B cell (primary cell): ENCODE measurements at regions not wholly inside any gene's neighbourhood (a gene's known extent, or its start where the extent isn't known, plus 50 kb on each side); places are given as distances from the start of the nearest gene placed in this dataset.

Experiments used
- ATAC-seq: fragments of 200-7000 bp; cut with Tn5 transposase; one replicate; pipeline ENCODE4 v1.10.0; 2021; ENCODE audit warnings: low read depth, mild to moderate bottlenecking, moderate number of reproducible peaks, moderate library complexity
- CTCF ChIA-PET: fragments of 350-600 bp; sonication (Branson Sonifier 250); formaldehyde crosslinking; loops from one replicate; lab custom pipeline; 2021; ENCODE audit warnings: antibody characterized with exemption, inconsistent platforms; lab: Charles Lee
- POLR2A ChIA-PET: fragments of 350-600 bp; sonication (Branson Sonifier 250); formaldehyde crosslinking; loops from one replicate; lab custom pipeline; 2021; ENCODE audit warnings: antibody characterized with exemption; lab: Charles Lee
- DNase-seq: peaks from one replicate; pipeline ENCODE4 v3.0.0; 2013
- H2AFZ ChIP-seq: 2 replicates; pipeline ENCODE4 v1.6.1; 2012; ENCODE audit warnings: mild to moderate bottlenecking, low read depth, low read length; ENCODE audit not compliant: insufficient read depth, poor library complexity, severe bottlenecking
- H3K27ac ChIP-seq, 2 donors: 1 replicate in 1 of 2; 2 replicates in 1 of 2; pipeline ENCODE4 v1.5.1; 2012 to 2013; ENCODE audit warnings: low read length in 2 of 2, mild to moderate bottlenecking in 2 of 2, moderate library complexity in 1 of 2
- H3K27me3 ChIP-seq, 4 experiments: fragments of 200-600 bp in 1 of 4; sonication (generic) in 1 of 4; replicated peaks in 1 of 4; 1 replicate in 2 of 4; 2 replicates in 2 of 4; pipeline versions ENCODE4 v1.6.1 to v1.7.0; 2013 to 2016; ENCODE audit warnings: low read length in 3 of 4, mild to moderate bottlenecking in 2 of 4, mixed read lengths in 1 of 4, moderate library complexity in 1 of 4; ENCODE audit not compliant: insufficient read depth in 4 of 4, control insufficient read depth in 3 of 4; ENCODE audit errors: control extremely low read depth in 1 of 4
- H3K36me3 ChIP-seq, 2 experiments: replicated peaks in 1 of 2; 1 replicate in 1 of 2; 2 replicates in 1 of 2; pipeline versions ENCODE4 v1.6.1 to v1.7.1; 2013; ENCODE audit warnings: low read length in 1 of 2; ENCODE audit not compliant: insufficient read depth in 2 of 2, control insufficient read depth in 1 of 2; ENCODE audit errors: control extremely low read depth in 1 of 2, extremely low read depth in 1 of 2
- H3K4me1 ChIP-seq, 2 donors: fragments of 200-600 bp in 1 of 2; sonication (generic) in 1 of 2; 1 replicate in 1 of 2; 2 replicates in 1 of 2; pipeline versions ENCODE4 v1.5.1 to v1.6.1; 2013 to 2017; ENCODE audit warnings: low read length in 2 of 2; ENCODE audit not compliant: control insufficient read depth in 2 of 2, insufficient read depth in 2 of 2
- H3K4me2 ChIP-seq: replicated peaks from 2 replicates; pipeline ENCODE3; 2012; ENCODE audit warnings: mild to moderate bottlenecking, low read depth, low read length; ENCODE audit not compliant: poor library complexity, severe bottlenecking
- H3K4me3 ChIP-seq, 5 experiments: fragments of 200-600 bp in 1 of 5; sonication (generic) in 1 of 5; 1 replicate in 3 of 5; 2 replicates in 2 of 5; pipeline versions ENCODE4 v1.5.1 to v1.7.0; 2011 to 2016; ENCODE audit warnings: low read length in 4 of 5, mild to moderate bottlenecking in 4 of 5, low read depth in 2 of 5, control low read depth in 1 of 5, moderate library complexity in 1 of 5; ENCODE audit not compliant: insufficient read depth in 1 of 5; ENCODE audit errors: control extremely low read depth in 1 of 5, extremely low read depth in 1 of 5
- H3K79me2 ChIP-seq: fragments of 200-600 bp; sonication (generic); one replicate; pipeline ENCODE4 v1.6.0; 2016; ENCODE audit warnings: low read length; ENCODE audit not compliant: control insufficient read depth, insufficient read depth
- H3K9ac ChIP-seq: fragments of 200-600 bp; sonication (generic); 2 replicates; pipeline ENCODE4 v1.6.1; 2017; ENCODE audit warnings: mild to moderate bottlenecking, low read length, moderate library complexity
- H3K9me3 ChIP-seq, 3 donors: one replicate each; pipeline versions ENCODE4 v1.6.1 to v1.7.1; 2013; ENCODE audit warnings: low read length in 2 of 3; ENCODE audit not compliant: control insufficient read depth in 2 of 3, insufficient read depth in 1 of 3; ENCODE audit errors: control extremely low read depth in 1 of 3
- H4K20me1 ChIP-seq: 2 replicates; pipeline ENCODE4 v1.6.0; 2012; ENCODE audit warnings: mild to moderate bottlenecking, low read length; ENCODE audit not compliant: insufficient read depth, control insufficient read depth, poor library complexity, severe bottlenecking
- H3K27ac Mint-ChIP-seq: one replicate; pipeline ENCODE4 v1.8.0; 2021; ENCODE audit warnings: mixed read lengths
- H3K27me3 Mint-ChIP-seq: one replicate; pipeline ENCODE4 v1.8.0; 2021; ENCODE audit warnings: mixed read lengths
- H3K4me1 Mint-ChIP-seq: one replicate; pipeline ENCODE4 v1.8.0; 2021; ENCODE audit warnings: mixed read lengths
- H3K4me3 Mint-ChIP-seq: one replicate; pipeline ENCODE4 v1.8.0; 2021; ENCODE audit warnings: mixed read lengths
- H3K9me3 Mint-ChIP-seq: one replicate; pipeline ENCODE4 v1.8.0; 2022; ENCODE audit warnings: mixed read lengths; ENCODE audit not compliant: insufficient read depth
- EZH2 ChIP-seq: IDR thresholded peaks from 2 replicates; pipeline ENCODE4 v1.6.1; 2012; ENCODE audit warnings: borderline replicate concordance, low read depth, mild to moderate bottlenecking, moderate library complexity, low read length; ENCODE audit not compliant: insufficient read depth, poor library complexity, severe bottlenecking
- WGBS: methylation state at CpG from one replicate; pipeline ENCODE4 v1.1.5; 2013; ENCODE audit warnings: missing lambda C conversion rate; ENCODE audit not compliant: insufficient coverage; 5-methylcytosine and 5-hydroxymethylcytosine counted together
- intact Hi-C: fragments of 100-400 bp; cut with micrococcal nuclease; formaldehyde crosslinking; loops from one replicate; pipeline ENCODE4 v1.10.0; 2022
- TF ChIP-seq, protein P1 (sequence below): fragments of 200-600 bp; IDR thresholded peaks from one replicate; pipeline ENCODE4 v1.8.0; 2022; ENCODE audit warnings: antibody characterized with exemption, mild to moderate bottlenecking

DNA sequence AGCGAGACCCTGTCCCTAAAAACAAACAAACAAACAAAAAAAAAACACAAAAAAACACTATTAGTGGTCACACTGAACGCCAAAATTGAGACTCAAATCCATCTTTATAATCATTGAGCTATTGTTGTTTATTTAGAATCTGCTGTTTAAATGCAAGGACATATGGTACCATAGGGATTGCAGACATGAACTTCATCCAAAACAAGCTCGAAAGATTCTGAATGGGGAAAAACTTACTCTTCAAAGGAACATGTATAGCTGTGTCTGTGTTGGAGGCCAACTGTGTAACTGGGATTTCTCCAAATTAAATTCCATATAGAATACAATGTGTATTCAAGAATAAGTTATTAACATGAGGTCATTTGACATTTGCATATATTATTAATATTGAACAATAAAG lies 74.7 kb upstream of the GPR158 start:
- no peaks in the 10 kb centered on the region for H3K9me3 Mint-ChIP-seq
- H3K4me2 ChIP-seq = no peak overlapping the region
- H3K4me3 Mint-ChIP-seq = no peak overlapping the region
- 100% methylated on average over 1 of the region's 3 CpGs for WGBS
- H3K27me3 Mint-ChIP-seq = peaks cover 24% of the 10 kb centered on the region
- ATAC-seq (no peak), DNase-seq (no peak)
- no peak overlapping the region for H3K9ac ChIP-seq
- ChIA-PET CTCF (interaction anchor here (1.0 kb wide), 1 partner anchor 13 kb away, joined by 3 read pairs; no protein-coding TSS in a partner anchor), POLR2A (no interaction called here)
- H3K36me3 ChIP-seq = no peaks in the 10 kb centered on the region
- H3K9me3 ChIP-seq = peaks cover 0 to 12% (median under 1%) of the 10 kb centered on the region in 3 donors
- H3K4me1 ChIP-seq = no peaks in the 10 kb centered on the region
- no peak overlapping the region for H2AFZ ChIP-seq
- H3K4me3 ChIP-seq = no peak overlapping the region
- TF ChIP-seq EZH2 = no peak
- TF ChIP-seq, protein P1, sequence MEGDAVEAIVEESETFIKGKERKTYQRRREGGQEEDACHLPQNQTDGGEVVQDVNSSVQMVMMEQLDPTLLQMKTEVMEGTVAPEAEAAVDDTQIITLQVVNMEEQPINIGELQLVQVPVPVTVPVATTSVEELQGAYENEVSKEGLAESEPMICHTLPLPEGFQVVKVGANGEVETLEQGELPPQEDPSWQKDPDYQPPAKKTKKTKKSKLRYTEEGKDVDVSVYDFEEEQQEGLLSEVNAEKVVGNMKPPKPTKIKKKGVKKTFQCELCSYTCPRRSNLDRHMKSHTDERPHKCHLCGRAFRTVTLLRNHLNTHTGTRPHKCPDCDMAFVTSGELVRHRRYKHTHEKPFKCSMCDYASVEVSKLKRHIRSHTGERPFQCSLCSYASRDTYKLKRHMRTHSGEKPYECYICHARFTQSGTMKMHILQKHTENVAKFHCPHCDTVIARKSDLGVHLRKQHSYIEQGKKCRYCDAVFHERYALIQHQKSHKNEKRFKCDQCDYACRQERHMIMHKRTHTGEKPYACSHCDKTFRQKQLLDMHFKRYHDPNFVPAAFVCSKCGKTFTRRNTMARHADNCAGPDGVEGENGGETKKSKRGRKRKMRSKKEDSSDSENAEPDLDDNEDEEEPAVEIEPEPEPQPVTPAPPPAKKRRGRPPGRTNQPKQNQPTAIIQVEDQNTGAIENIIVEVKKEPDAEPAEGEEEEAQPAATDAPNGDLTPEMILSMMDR = no peak
- H3K79me2 ChIP-seq = no peaks in the 10 kb centered on the region
- H3K27ac Mint-ChIP-seq = no peak overlapping the region
- no peaks in the 10 kb centered on the region for H4K20me1 ChIP-seq
- no peaks in the 10 kb centered on the region for H3K4me1 Mint-ChIP-seq
- intact Hi-C loops = no loop called here
- H3K27ac ChIP-seq = no peak overlapping the region
- H3K27me3 ChIP-seq = no peaks in the 10 kb centered on the region

DNA sequence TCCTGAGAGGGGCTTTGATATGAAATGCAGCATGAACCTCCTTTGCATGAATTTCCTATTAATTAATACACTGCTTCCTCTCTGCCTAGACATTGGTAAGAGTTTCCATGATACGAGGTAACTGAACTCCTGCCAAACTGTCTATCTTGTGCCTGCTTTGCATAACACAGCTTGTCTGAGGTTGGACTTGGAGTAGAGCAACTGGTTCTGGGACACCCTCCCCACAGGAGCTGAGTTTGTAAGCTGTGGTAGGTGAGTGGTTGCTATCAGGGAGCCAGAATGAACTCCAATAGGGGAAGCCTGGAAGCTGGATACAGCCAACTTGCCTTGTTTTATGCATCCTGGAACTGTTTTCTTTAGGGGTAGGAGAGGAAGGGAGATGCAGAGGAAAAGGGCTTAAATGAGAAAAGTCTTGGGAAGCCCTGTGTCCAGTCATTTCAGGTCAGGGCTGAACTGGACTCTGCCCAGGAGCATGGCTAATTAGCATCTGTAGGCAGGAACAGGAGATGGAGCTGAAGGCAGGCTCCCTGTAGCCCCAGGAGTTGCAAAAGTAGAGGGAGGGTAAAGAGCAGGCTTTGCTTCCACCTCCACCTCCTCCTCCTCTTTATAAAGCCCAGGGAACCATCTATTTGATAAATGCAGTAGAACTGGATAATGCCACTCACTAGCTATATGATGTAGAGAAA lies 73.2 kb upstream of the GPR158 start:
- Histone ChIP-seq H4K20me1 (no peaks in the 10 kb centered on the region), H3K27ac (no peak overlapping the region), H3K9me3 (peaks cover 0 to 4% (median 0%) of the 10 kb centered on the region in 3 donors), H3K4me3 (no peak overlapping the region), H3K9ac (no peak overlapping the region), H3K4me2 (no peak overlapping the region), H3K4me1 (no peaks in the 10 kb centered on the region), H2AFZ (no peak overlapping the region), H3K79me2 (no peaks in the 10 kb centered on the region), H3K27me3 (no peaks in the 10 kb centered on the region), H3K36me3 (no peaks in the 10 kb centered on the region)
- TF ChIP-seq, protein P1 = no peak
- no peak for TF ChIP-seq EZH2
- DNase-seq (no peak), ATAC-seq (no peak)
- ChIA-PET CTCF (interaction anchor here (0.6 kb wide), 1 partner anchor 18 kb away, joined by 3 read pairs; no protein-coding TSS in a partner anchor), POLR2A (no interaction called here)
- Mint-ChIP-seq H3K9me3 (no peaks in the 10 kb centered on the region), H3K27me3 (peaks cover 24% of the 10 kb centered on the region), H3K4me1 (no peaks in the 10 kb centered on the region), H3K27ac (no peak overlapping the region), H3K4me3 (no peak overlapping the region)
- intact Hi-C loops = no loop called here
- WGBS = no CpG with 5 or more reads among the region's 1 CpG
